ENCODE measurements at regions not wholly inside any gene's neighbourhood (a gene's known extent, or its start where the extent isn't known, plus 50 kb on each side); places are given as distances from the start of the nearest gene placed in this dataset.
"Not testable (repeated sequence)": the region's sequence is repeated elsewhere in the genome, so short reads cannot be mapped to it uniquely, and the experiment has no call there.

DNA sequence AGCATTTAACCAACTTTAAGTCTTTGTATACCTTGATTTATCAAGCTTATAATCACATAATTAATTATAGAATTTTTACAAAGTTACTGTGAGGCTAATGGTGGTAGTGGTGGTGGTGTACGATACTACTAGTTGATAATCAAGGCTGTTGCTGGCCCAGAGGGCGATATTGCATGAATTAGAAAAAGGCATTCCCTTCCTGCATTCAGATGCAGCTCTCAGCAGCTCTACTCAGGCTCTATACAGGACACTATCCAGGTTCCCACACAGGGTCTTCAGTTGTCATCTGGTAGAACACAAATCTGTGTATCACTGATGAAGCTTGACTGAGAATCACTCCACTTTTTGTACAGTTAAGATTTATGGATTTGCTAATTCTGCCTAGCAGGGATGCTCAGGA lies 562.8 kb upstream of the C9orf72 start:
- TF ChIP-seq, protein P1, sequence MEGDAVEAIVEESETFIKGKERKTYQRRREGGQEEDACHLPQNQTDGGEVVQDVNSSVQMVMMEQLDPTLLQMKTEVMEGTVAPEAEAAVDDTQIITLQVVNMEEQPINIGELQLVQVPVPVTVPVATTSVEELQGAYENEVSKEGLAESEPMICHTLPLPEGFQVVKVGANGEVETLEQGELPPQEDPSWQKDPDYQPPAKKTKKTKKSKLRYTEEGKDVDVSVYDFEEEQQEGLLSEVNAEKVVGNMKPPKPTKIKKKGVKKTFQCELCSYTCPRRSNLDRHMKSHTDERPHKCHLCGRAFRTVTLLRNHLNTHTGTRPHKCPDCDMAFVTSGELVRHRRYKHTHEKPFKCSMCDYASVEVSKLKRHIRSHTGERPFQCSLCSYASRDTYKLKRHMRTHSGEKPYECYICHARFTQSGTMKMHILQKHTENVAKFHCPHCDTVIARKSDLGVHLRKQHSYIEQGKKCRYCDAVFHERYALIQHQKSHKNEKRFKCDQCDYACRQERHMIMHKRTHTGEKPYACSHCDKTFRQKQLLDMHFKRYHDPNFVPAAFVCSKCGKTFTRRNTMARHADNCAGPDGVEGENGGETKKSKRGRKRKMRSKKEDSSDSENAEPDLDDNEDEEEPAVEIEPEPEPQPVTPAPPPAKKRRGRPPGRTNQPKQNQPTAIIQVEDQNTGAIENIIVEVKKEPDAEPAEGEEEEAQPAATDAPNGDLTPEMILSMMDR (conservative IDR thresholded peaks at IDR 0.05) = no peak
- H3K27ac Mint-ChIP-seq = no peak overlapping the region; a peak in 2 of 7 replicates

DNA sequence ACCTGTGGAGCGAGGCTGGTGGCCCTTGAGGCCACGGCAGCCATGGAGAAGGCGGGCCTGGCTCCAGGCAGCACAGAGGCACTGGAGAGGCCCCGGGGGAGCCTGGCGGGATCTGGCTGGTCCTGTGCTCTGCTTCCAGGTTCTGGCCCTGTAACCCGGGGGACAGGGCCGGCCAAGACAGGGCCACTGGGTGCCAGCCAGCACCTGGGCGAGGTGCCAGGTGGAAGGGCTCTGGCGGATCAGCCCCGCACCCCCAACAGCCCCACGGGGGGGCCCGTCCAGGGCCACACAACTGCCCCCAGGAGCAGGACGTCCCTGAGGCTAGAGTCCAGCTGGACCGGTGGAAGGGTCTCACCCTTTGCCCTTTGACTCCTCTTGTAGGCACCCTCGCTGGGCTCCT lies 574.1 kb upstream of the C9orf72 start:
- not testable (repeated sequence) for H2BK120ac ChIP-seq (ENCODE audit: low read depth, low read length, poor library complexity, severe bottlenecking); H4K8ac ChIP-seq (replicated peaks; ENCODE audit: insufficient read length, low read depth, low read length); H3K27me3 ChIP-seq (ENCODE audit: insufficient read depth, low read length); H2AK5ac ChIP-seq (ENCODE audit: insufficient read length, low read length); H3K27ac Mint-ChIP-seq; H3K9me3 ChIP-seq (ENCODE audit: control insufficient read depth, low read depth, low read length); H3K4me1 ChIP-seq (ENCODE audit: insufficient read depth, low read length); H3K18ac ChIP-seq (ENCODE audit: insufficient read length, low read depth, low read length); H3K4me1 Mint-ChIP-seq; H3K27ac ChIP-seq (ENCODE audit: insufficient read length, low read depth, low read length); H3K4me2 ChIP-seq (ENCODE audit: insufficient read depth, insufficient read length, low read length); H2BK20ac ChIP-seq (ENCODE audit: low read depth, low read length, poor library complexity, severe bottlenecking); H3T11ph ChIP-seq (ENCODE audit: low read length); H3K14ac ChIP-seq (ENCODE audit: insufficient read depth, low read length); H2BK5ac ChIP-seq (ENCODE audit: insufficient read length, low read length); H4K5ac ChIP-seq (ENCODE audit: insufficient read length, low read depth, low read length); H3K4me3 Mint-ChIP-seq; H3K79me1 ChIP-seq (ENCODE audit: insufficient read depth, low read depth, low read length, poor library complexity, severe bottlenecking); H3K4ac ChIP-seq (ENCODE audit: low read depth, low read length); H3K56ac ChIP-seq (ENCODE audit: insufficient read length, low read depth, low read length); H4K20me1 ChIP-seq (ENCODE audit: control insufficient read depth, insufficient read depth, insufficient read length); H3K23me2 ChIP-seq (ENCODE audit: insufficient read length, low read depth, low read length, poor library complexity, severe bottlenecking); H3K9ac ChIP-seq (ENCODE audit: extremely low read depth, insufficient read length, low read length); H2BK12ac ChIP-seq (ENCODE audit: insufficient read length, low read depth, low read length); H3K79me2 ChIP-seq (ENCODE audit: insufficient read depth, low read length); H3K36me3 Mint-ChIP-seq (ENCODE audit: insufficient read depth in 1 of 3, low read depth in 3 of 3); H2BK15ac ChIP-seq (ENCODE audit: low read depth, low read length); DNase-seq; H3K27me3 Mint-ChIP-seq (ENCODE audit: low read depth); H3K23ac ChIP-seq (ENCODE audit: insufficient read length, low read depth, low read length); H4K91ac ChIP-seq (ENCODE audit: insufficient read length, low read depth, low read length); H2AFZ ChIP-seq (ENCODE audit: low read length)
- WGBS (ENCODE audit: extremely low coverage, insufficient read length, low lambda C conversion rate) = no CpG with 5 or more reads among the region's 15 CpGs
- peaks cover 15 to 17% of the 10 kb centered on the region in 2 experiments for H3K9me3 Mint-ChIP-seq

More for the DNA sequence above, 562.8 kb upstream of the C9orf72 start:
- no peaks in the 10 kb centered on the region for H3K36me3 Mint-ChIP-seq (ENCODE audit: insufficient read depth in 1 of 3, low read depth in 3 of 3)
- Histone ChIP-seq H3K4ac (ENCODE audit: low read depth, low read length) (no peak overlapping the region), H3K23ac (ENCODE audit: insufficient read length, low read depth, low read length) (no peak overlapping the region), H3K27ac (ENCODE audit: insufficient read length, low read depth, low read length) (no peak overlapping the region), H3K56ac (ENCODE audit: insufficient read length, low read depth, low read length) (no peak overlapping the region), H3K9ac (ENCODE audit: extremely low read depth, insufficient read length, low read length) (no peak overlapping the region), H3K14ac (ENCODE audit: insufficient read depth, low read length) (no peak overlapping the region), H3K18ac (ENCODE audit: insufficient read length, low read depth, low read length) (no peak overlapping the region), H3K4me1 (ENCODE audit: insufficient read depth, low read length) (no peaks in the 10 kb centered on the region; the same call in 1 of the 2 replicates), H4K5ac (ENCODE audit: insufficient read length, low read depth, low read length) (no peak overlapping the region), H2BK5ac (ENCODE audit: insufficient read length, low read length) (no peak overlapping the region), H2BK20ac (ENCODE audit: low read depth, low read length, poor library complexity, severe bottlenecking) (no peak overlapping the region), H2BK15ac (ENCODE audit: low read depth, low read length) (no peak overlapping the region), H3T11ph (ENCODE audit: low read length) (no peak overlapping the region), H3K27me3 (ENCODE audit: insufficient read depth, low read length) (no peaks in the 10 kb centered on the region), H3K79me1 (ENCODE audit: insufficient read depth, low read depth, low read length, poor library complexity, severe bottlenecking) (no peaks in the 10 kb centered on the region), H3K23me2 (ENCODE audit: insufficient read length, low read depth, low read length, poor library complexity, severe bottlenecking) (no peaks in the 10 kb centered on the region), H2AK5ac (ENCODE audit: insufficient read length, low read length) (no peak overlapping the region), H3K9me3 (ENCODE audit: control insufficient read depth, low read depth, low read length) (no peaks in the 10 kb centered on the region), H3K79me2 (ENCODE audit: insufficient read depth, low read length) (no peaks in the 10 kb centered on the region), H2BK12ac (ENCODE audit: insufficient read length, low read depth, low read length) (no peak overlapping the region), H3K4me2 (ENCODE audit: insufficient read depth, insufficient read length, low read length) (no peak overlapping the region), H2AFZ (ENCODE audit: low read length) (no peak overlapping the region), H4K20me1 (ENCODE audit: control insufficient read depth, insufficient read depth, insufficient read length) (no peaks in the 10 kb centered on the region), H4K8ac (replicated peaks; ENCODE audit: insufficient read length, low read depth, low read length) (no peak overlapping the region), H2BK120ac (ENCODE audit: low read depth, low read length, poor library complexity, severe bottlenecking) (no peak overlapping the region), H4K91ac (ENCODE audit: insufficient read length, low read depth, low read length) (no peak overlapping the region)
- DNase-seq = no peak
- no peaks in the 10 kb centered on the region for H3K9me3 Mint-ChIP-seq
- WGBS (ENCODE audit: extremely low coverage, insufficient read length, low lambda C conversion rate) = no CpG with 5 or more reads among the region's 2 CpGs
- peaks cover 0 to 9% of the 10 kb centered on the region in 2 experiments; a peak in 2 of 4 replicates for H3K4me1 Mint-ChIP-seq
- no peaks in the 10 kb centered on the region for H3K27me3 Mint-ChIP-seq (ENCODE audit: low read depth)
- no peak overlapping the region for H3K4me3 Mint-ChIP-seq

Measured in H9 (cell line).